GM12878 (cell line): ENCODE measurements at regions not wholly inside any gene's neighbourhood (a gene's known extent, or its start where the extent isn't known, plus 50 kb on each side); places are given as distances from the start of the nearest gene placed in this dataset.

Experiments
- ATAC-seq: fragments of 200-7000 bp; cut with Tn5 transposase; 3 replicates; pipeline ENCODE4 v1.9.1; 2020; ENCODE audit warnings: mild to moderate bottlenecking, moderate library complexity
- BruUV-seq: library from RNA; stranded (reverse); fragments of 400-500 nt; replicated peaks from 2 replicates; lab custom pipeline; 2021; lab: Mats Ljungman, UMichigan
- CTCF ChIA-PET: fragments of 300-600 bp; sonication (Branson Sonifier 250); formaldehyde crosslinking; extraction: SDS; loops from one replicate; lab custom pipeline; 2021; ENCODE audit warnings: inconsistent platforms; lab: Yijun Ruan, JAX
- POLR2A ChIA-PET: fragments of 350-600 bp; formaldehyde crosslinking; extraction: SDS; loops from one replicate; lab custom pipeline; 2021; ENCODE audit warnings: inconsistent platforms; lab: Charles Lee
- RAD21 ChIA-PET: fragments of 300-600 bp; sonication (Branson Sonifier 250); formaldehyde crosslinking; loops from one replicate; lab custom pipeline; 2023; ENCODE audit warnings: antibody characterized with exemption; ENCODE audit not compliant: unreplicated experiment; lab: Charles Lee
- SMC1A ChIA-PET: fragments of 300-600 bp; sonication (Branson Sonifier 250); formaldehyde crosslinking; loops from one replicate; lab custom pipeline; 2023; ENCODE audit not compliant: unreplicated experiment, uncharacterized antibody; lab: Charles Lee
- DNase-seq: peaks from one replicate; pipeline ENCODE4 v3.0.0-alpha.2; 2011; ENCODE audit warnings: low read depth, low spot score
- FAIRE-seq: peaks from 3 replicates; lab custom pipeline; 2011; peaks lifted over from hg19 to GRCh38; lab: Jason Lieb, UNC
- H2AFZ ChIP-seq: 2 replicates; pipeline ENCODE4 v1.6.0; 2011; ENCODE audit warnings: low read depth, low read length, control low read depth; ENCODE audit not compliant: control insufficient read depth
- H3K27ac ChIP-seq: 2 replicates; pipeline ENCODE4 v1.5.1; 2011; ENCODE audit warnings: control low read depth; ENCODE audit not compliant: control insufficient read depth, insufficient read depth
- H3K27me3 ChIP-seq, 2 experiments: replicated peaks in 1 of 2; 2 replicates each; pipeline versions ENCODE4 v1.6.0 to v1.6.1; 2011; ENCODE audit warnings: low read length in 1 of 2; ENCODE audit not compliant: control insufficient read depth in 2 of 2, insufficient read depth in 2 of 2
- H3K36me3 ChIP-seq, 2 experiments: 2 replicates each; pipeline ENCODE4 v1.5.1; 2011; ENCODE audit warnings: low read length in 1 of 2; ENCODE audit not compliant: control insufficient read depth in 2 of 2, insufficient read depth in 2 of 2
- H3K4me1 ChIP-seq: 2 replicates; pipeline ENCODE4 v1.6.1; 2011; ENCODE audit warnings: mild to moderate bottlenecking, low read length, moderate library complexity, mixed read lengths; ENCODE audit not compliant: control insufficient read depth, insufficient read depth
- H3K4me2 ChIP-seq: 2 replicates; pipeline ENCODE4 v1.6.0; 2011; ENCODE audit warnings: control low read depth; ENCODE audit not compliant: control insufficient read depth, insufficient read depth
- H3K4me3 ChIP-seq: fragments of 200-600 bp; sonication (generic); 2 replicates; pipeline ENCODE4 v1.5.1; 2016
- H3K79me2 ChIP-seq: 2 replicates; pipeline ENCODE4 v1.6.0; 2011; ENCODE audit warnings: low read length; ENCODE audit not compliant: control insufficient read depth, insufficient read depth
- H3K9ac ChIP-seq: 2 replicates; pipeline ENCODE4 v1.8.0; 2011; ENCODE audit warnings: low read length, control low read depth, mixed read lengths; ENCODE audit not compliant: control insufficient read depth, insufficient read depth
- H3K9me3 ChIP-seq: replicated peaks from 3 replicates; pipeline ENCODE4 v1.5.1; 2011; ENCODE audit warnings: mild to moderate bottlenecking, low read length; ENCODE audit not compliant: control insufficient read depth, insufficient read depth
- H4K20me1 ChIP-seq: 2 replicates; pipeline ENCODE4 v1.6.0; 2011; ENCODE audit not compliant: control insufficient read depth, insufficient read depth
- EED ChIP-seq: sonication (generic); IDR thresholded peaks from 2 replicates; pipeline ENCODE4 v1.6.1; 2016; ENCODE audit warnings: antibody characterized with exemption, low read depth
- FOXK2 ChIP-seq: fragments of 450-650 bp; IDR thresholded peaks from 2 replicates; pipeline ENCODE4 v1.6.1; 2017; ENCODE audit warnings: mild to moderate bottlenecking, moderate library complexity
- HDAC6 ChIP-seq: fragments of 200-600 bp; sonication (generic); IDR thresholded peaks from one replicate; pipeline ENCODE4 v1.8.0; 2017; ENCODE audit warnings: antibody characterized with exemption; ENCODE audit not compliant: unreplicated experiment
- POLR2A ChIP-seq: IDR thresholded peaks from 2 replicates; pipeline ENCODE4 v1.6.1; 2011; ENCODE audit warnings: low read depth, mild to moderate bottlenecking, low read length
- PRDM15 ChIP-seq: fragments of 450-650 bp; formaldehyde crosslinking; IDR thresholded peaks from 2 replicates; pipeline ENCODE4 v1.4.0; 2020; ENCODE audit warnings: mild to moderate bottlenecking, moderate library complexity
- RAD21 ChIP-seq: IDR thresholded peaks from 2 replicates; pipeline ENCODE4 v1.6.1; 2011; ENCODE audit warnings: mild to moderate bottlenecking, low read depth, low read length, moderate library complexity; ENCODE audit not compliant: insufficient read depth
- SIN3A ChIP-seq: IDR thresholded peaks from 2 replicates; pipeline ENCODE4 v1.6.1; 2012; ENCODE audit warnings: low read depth, low read length, improper control_type of control experiment
- SMAD5 ChIP-seq: IDR thresholded peaks from 2 replicates; pipeline ENCODE4 v1.6.1; 2016; ENCODE audit warnings: antibody characterized with exemption, low read depth
- SP1 ChIP-seq: IDR thresholded peaks from one replicate; pipeline ENCODE4 v1.6.1; 2011; ENCODE audit warnings: low read depth, low read length
- SREBF2 ChIP-seq: IDR thresholded peaks from 2 replicates; pipeline ENCODE4 v1.6.1; 2012; ENCODE audit warnings: mild to moderate bottlenecking, low read length
- SUPT20H ChIP-seq: IDR thresholded peaks from 2 replicates; pipeline ENCODE4 v1.6.1; 2011; ENCODE audit warnings: low read depth, mild to moderate bottlenecking, low read length, moderate library complexity, borderline replicate concordance; ENCODE audit not compliant: control insufficient read depth
- TARDBP ChIP-seq: IDR thresholded peaks from 2 replicates; pipeline ENCODE4 v1.6.1; 2016; ENCODE audit warnings: borderline replicate concordance
- TCF7 ChIP-seq: IDR thresholded peaks from 2 replicates; pipeline ENCODE4 v1.6.1; 2014; ENCODE audit warnings: antibody characterized with exemption, borderline replicate concordance
- ZNF687 ChIP-seq: fragments of 450-650 bp; IDR thresholded peaks from 2 replicates; pipeline ENCODE4 v1.6.1; 2017; ENCODE audit warnings: mild to moderate bottlenecking, moderate library complexity
- WGBS: methylation state at CpG from one replicate; pipeline ENCODE4 v1.1.6; 2016; ENCODE audit warnings: low lambda C conversion rate; ENCODE audit not compliant: insufficient replicate concordance, insufficient coverage; ENCODE audit errors: missing lambda C conversion rate; 5-methylcytosine and 5-hydroxymethylcytosine counted together
- in situ Hi-C: fragments of 300-500 bp; cut with MboI; formaldehyde crosslinking; loops from 9 replicates; pipeline ENCODE4 v1.14.3; 2018; ENCODE audit warnings: mixed read lengths
- intact Hi-C: fragments of 100-400 bp; cut with micrococcal nuclease; formaldehyde crosslinking; loops from one replicate; pipeline ENCODE4 v1.14.2; 2022; ENCODE audit not compliant: unreplicated experiment

GRCh38 chr2:191540681-191541080, 137.3 kb upstream of the NABP1 start:
- POLR2A ChIA-PET = no interaction called here
- 91% methylated on average over 2 of the region's 2 CpGs for WGBS

More at GRCh38 chr2:191540681-191541080, 137.3 kb upstream of the NABP1 start:
- BruUV-seq = no TSS peak
- no peak for DNase-seq
- Histone ChIP-seq H3K9ac (no peak overlapping the region), H3K9me3 (no peaks in the 10 kb centered on the region), H3K27me3 (no peaks in the 10 kb centered on the region), H3K79me2 (no peaks in the 10 kb centered on the region), H2AFZ (no peak overlapping the region), H4K20me1 (no peaks in the 10 kb centered on the region), H3K4me2 (no peak overlapping the region), H3K27ac (no peak overlapping the region), H3K36me3 (no peaks in the 10 kb centered on the region), H3K4me1 (no peaks in the 10 kb centered on the region), H3K4me3 (no peak overlapping the region)
- no peak for TF ChIP-seq SREBF2
- no peak for TF ChIP-seq SIN3A
- TF ChIP-seq SP1 = no peak
- TF ChIP-seq SMAD5 = no peak
- TF ChIP-seq FOXK2 = no peak
- TF ChIP-seq ZNF687 = no peak
- no peak for TF ChIP-seq PRDM15
- no peak for TF ChIP-seq TARDBP
- no peak for TF ChIP-seq RAD21
- TF ChIP-seq SUPT20H = no peak
- TF ChIP-seq EED = no peak
- TF ChIP-seq TCF7 = no peak
- TF ChIP-seq POLR2A = no peak
- no peak for TF ChIP-seq HDAC6
- in situ Hi-C loops (no loop called here), intact Hi-C loops (no loop called here)
- SMC1A ChIA-PET = interaction anchor here (0.6 kb wide), 2 partner anchors 26 to 213 kb away, joined by 3 read pairs; no protein-coding TSS in a partner anchor
- FAIRE-seq = no peak
- RAD21 ChIA-PET = no interaction called here
- CTCF ChIA-PET = interaction anchor here (1.0 to 1.4 kb wide), 2 partner anchors 14 to 488 kb away, joined by 4 read pairs; no protein-coding TSS in a partner anchor
- ATAC-seq = no peak
